ENCODE measurements at regions not wholly inside any gene's neighbourhood (a gene's known extent, or its start where the extent isn't known, plus 50 kb on each side); places are given as distances from the start of the nearest gene placed in this dataset.
"Not testable (repeated sequence)": the region's sequence is repeated elsewhere in the genome, so short reads cannot be mapped to it uniquely, and the experiment has no call there.

- no peak overlapping the region for H3K23ac ChIP-seq (ENCODE audit: low read depth, low read length, poor library complexity)
- H3K27ac ChIP-seq (replicated peaks; ENCODE audit: low read length), result no peak overlapping the region
- H3K36me3 ChIP-seq (replicated peaks in 1 of 2; ENCODE audit: control insufficient read depth in 2 of 2, insufficient read depth in 2 of 2, low read length in 2 of 2), result no peaks in the 10 kb centered on the region
- no peaks in the 10 kb centered on the region for H3K79me1 ChIP-seq (ENCODE audit: low read depth, low read length)
- no peak overlapping the region for H3K9ac ChIP-seq (ENCODE audit: low read depth, low read length, poor library complexity)
- DNase-seq (ENCODE audit: low spot score), result no peak
- H2AFZ ChIP-seq (ENCODE audit: low read length), result no peak overlapping the region
- no peak overlapping the region for H3K4me3 ChIP-seq (ENCODE audit: low read length in 2 of 2)
- H3K18ac ChIP-seq (ENCODE audit: low read length), result no peak overlapping the region
- no peak overlapping the region for H2BK12ac ChIP-seq (ENCODE audit: low read length)
- no peak overlapping the region for H4K91ac ChIP-seq (ENCODE audit: low read depth, low read length, poor library complexity)
- no peak overlapping the region for H4K8ac ChIP-seq (ENCODE audit: low read depth, low read length)
- no CpG with 5 or more reads among the region's 1 CpG for WGBS, 2 donors (ENCODE audit: extremely low coverage in 2 of 2, insufficient read length in 2 of 2, insufficient replicate concordance in 1 of 2)
- H2BK120ac ChIP-seq (ENCODE audit: low read depth, low read length), result no peak overlapping the region
- H3K4me1 ChIP-seq (ENCODE audit: control insufficient read depth in 2 of 2, insufficient read depth in 1 of 2, low read depth in 1 of 2, low read length in 2 of 2), result no peaks in the 10 kb centered on the region
- H3K9me3 ChIP-seq (replicated peaks in 1 of 2; ENCODE audit: control insufficient read depth in 2 of 2, insufficient read depth in 1 of 2, low read depth in 1 of 2, low read length in 2 of 2), result peaks cover 0 to 2% of the 10 kb centered on the region in 2 donors
- no peak overlapping the region for H2BK15ac ChIP-seq (ENCODE audit: low read length)
- H3K4ac ChIP-seq (ENCODE audit: low read length), result no peak overlapping the region
- no peak overlapping the region for H2AK5ac ChIP-seq (ENCODE audit: low read depth, low read length)
- H2BK5ac ChIP-seq (ENCODE audit: low read length), result no peak overlapping the region
- H3K27me3 ChIP-seq (ENCODE audit: control insufficient read depth in 3 of 3, insufficient read depth in 3 of 3, low read depth in 1 of 3, low read length in 3 of 3), result no peaks in the 10 kb centered on the region
- H3K4me2 ChIP-seq (ENCODE audit: insufficient read depth, low read length, poor library complexity, severe bottlenecking), result no peak overlapping the region
- no peak overlapping the region for H3K14ac ChIP-seq (ENCODE audit: low read length)
Measured at GRCh38 chr10:2556883-2557282, 510.5 kb upstream of the PFKP start.

GRCh38 chr10:2548071-2548470 is 519.3 kb upstream of the PFKP start:
- Histone ChIP-seq H2BK12ac (ENCODE audit: low read length) (no peak overlapping the region), H3K4me3 (ENCODE audit: low read length in 2 of 2) (no peak overlapping the region), H3K18ac (ENCODE audit: low read length) (no peak overlapping the region), H2BK15ac (ENCODE audit: low read length) (no peak overlapping the region), H3K9me3 (replicated peaks in 1 of 2; ENCODE audit: control insufficient read depth in 2 of 2, insufficient read depth in 1 of 2, low read depth in 1 of 2, low read length in 2 of 2) (peaks cover 0 to 2% of the 10 kb centered on the region in 2 donors), H3K4me2 (ENCODE audit: insufficient read depth, low read length, poor library complexity, severe bottlenecking) (no peak overlapping the region), H3K9ac (ENCODE audit: low read depth, low read length, poor library complexity) (no peak overlapping the region), H3K27ac (replicated peaks; ENCODE audit: low read length) (no peak overlapping the region), H2BK5ac (ENCODE audit: low read length) (no peak overlapping the region), H3K36me3 (replicated peaks in 1 of 2; ENCODE audit: control insufficient read depth in 2 of 2, insufficient read depth in 2 of 2, low read length in 2 of 2) (no peaks in the 10 kb centered on the region), H3K79me1 (ENCODE audit: low read depth, low read length) (no peaks in the 10 kb centered on the region), H2AFZ (ENCODE audit: low read length) (no peak overlapping the region), H3K23ac (ENCODE audit: low read depth, low read length, poor library complexity) (no peak overlapping the region), H4K91ac (ENCODE audit: low read depth, low read length, poor library complexity) (no peak overlapping the region), H3K14ac (ENCODE audit: low read length) (no peak overlapping the region), H3K4me1 (ENCODE audit: control insufficient read depth in 2 of 2, insufficient read depth in 1 of 2, low read depth in 1 of 2, low read length in 2 of 2) (peaks cover 0 to 2% of the 10 kb centered on the region in 2 donors), H2BK120ac (ENCODE audit: low read depth, low read length) (no peak overlapping the region), H3K4ac (ENCODE audit: low read length) (no peak overlapping the region), H4K8ac (ENCODE audit: low read depth, low read length) (no peak overlapping the region), H2AK5ac (ENCODE audit: low read depth, low read length) (no peak overlapping the region), H3K27me3 (ENCODE audit: control insufficient read depth in 3 of 3, insufficient read depth in 3 of 3, low read depth in 1 of 3, low read length in 3 of 3) (no peaks in the 10 kb centered on the region)
- DNase-seq (ENCODE audit: low spot score), result no peak

GRCh38 chr10:2547606-2548005 is 519.7 kb upstream of the PFKP start:
- H3K9ac ChIP-seq (ENCODE audit: low read depth, low read length, poor library complexity), result no peak overlapping the region
- H4K91ac ChIP-seq (ENCODE audit: low read depth, low read length, poor library complexity), result no peak overlapping the region
- H4K8ac ChIP-seq (ENCODE audit: low read depth, low read length), result no peak overlapping the region
- no peaks in the 10 kb centered on the region for H3K36me3 ChIP-seq (replicated peaks in 1 of 2; ENCODE audit: control insufficient read depth in 2 of 2, insufficient read depth in 2 of 2, low read length in 2 of 2)
- no CpG with 5 or more reads among the region's 4 CpGs for WGBS, 2 donors (ENCODE audit: extremely low coverage in 2 of 2, insufficient read length in 2 of 2, insufficient replicate concordance in 1 of 2)
- H3K14ac ChIP-seq (ENCODE audit: low read length), result no peak overlapping the region
- no peaks in the 10 kb centered on the region for H3K9me3 ChIP-seq (replicated peaks in 1 of 2; ENCODE audit: control insufficient read depth in 2 of 2, insufficient read depth in 1 of 2, low read depth in 1 of 2, low read length in 2 of 2)
- no peak overlapping the region for H3K4me3 ChIP-seq (ENCODE audit: low read length in 2 of 2)
- H3K79me1 ChIP-seq (ENCODE audit: low read depth, low read length), result no peaks in the 10 kb centered on the region
- no peaks in the 10 kb centered on the region for H3K27me3 ChIP-seq (ENCODE audit: control insufficient read depth in 3 of 3, insufficient read depth in 3 of 3, low read depth in 1 of 3, low read length in 3 of 3)
- no peak for DNase-seq (ENCODE audit: low spot score)
- H3K27ac ChIP-seq (replicated peaks; ENCODE audit: low read length), result no peak overlapping the region
- no peak overlapping the region for H2BK15ac ChIP-seq (ENCODE audit: low read length)
- H3K4me2 ChIP-seq (ENCODE audit: insufficient read depth, low read length, poor library complexity, severe bottlenecking), result no peak overlapping the region
- peak overlapping the region; percentile 26 for H2AFZ ChIP-seq (ENCODE audit: low read length)
- peaks cover 0 to 2% of the 10 kb centered on the region in 2 donors for H3K4me1 ChIP-seq (ENCODE audit: control insufficient read depth in 2 of 2, insufficient read depth in 1 of 2, low read depth in 1 of 2, low read length in 2 of 2)
- H2BK12ac ChIP-seq (ENCODE audit: low read length), result no peak overlapping the region
- H2AK5ac ChIP-seq (ENCODE audit: low read depth, low read length), result no peak overlapping the region
- no peak overlapping the region for H3K18ac ChIP-seq (ENCODE audit: low read length)
- no peak overlapping the region for H2BK120ac ChIP-seq (ENCODE audit: low read depth, low read length)
- no peak overlapping the region for H3K4ac ChIP-seq (ENCODE audit: low read length)
- H2BK5ac ChIP-seq (ENCODE audit: low read length), result no peak overlapping the region
- H3K23ac ChIP-seq (ENCODE audit: low read depth, low read length, poor library complexity), result no peak overlapping the region

- H3K14ac ChIP-seq (ENCODE audit: low read length); H4K91ac ChIP-seq (ENCODE audit: low read depth, low read length, poor library complexity): not testable (repeated sequence)
Measured at GRCh38 chr10:2546894-2547293, 520.5 kb upstream of the PFKP start.

More at GRCh38 chr10:2546894-2547293, 520.5 kb upstream of the PFKP start:
- not testable (repeated sequence) for H2BK5ac ChIP-seq (ENCODE audit: low read length); H3K18ac ChIP-seq (ENCODE audit: low read length); H3K9me3 ChIP-seq (replicated peaks in 1 of 2; ENCODE audit: control insufficient read depth in 2 of 2, insufficient read depth in 1 of 2, low read depth in 1 of 2, low read length in 2 of 2); H2BK12ac ChIP-seq (ENCODE audit: low read length); H2AFZ ChIP-seq (ENCODE audit: low read length); DNase-seq (ENCODE audit: low spot score); H3K9ac ChIP-seq (ENCODE audit: low read depth, low read length, poor library complexity); H2BK15ac ChIP-seq (ENCODE audit: low read length); H3K36me3 ChIP-seq (replicated peaks in 1 of 2; ENCODE audit: control insufficient read depth in 2 of 2, insufficient read depth in 2 of 2, low read length in 2 of 2); H3K79me1 ChIP-seq (ENCODE audit: low read depth, low read length); H3K4me3 ChIP-seq (ENCODE audit: low read length in 2 of 2); H3K4me1 ChIP-seq (ENCODE audit: control insufficient read depth in 2 of 2, insufficient read depth in 1 of 2, low read depth in 1 of 2, low read length in 2 of 2); H3K27me3 ChIP-seq (ENCODE audit: control insufficient read depth in 3 of 3, insufficient read depth in 3 of 3, low read depth in 1 of 3, low read length in 3 of 3); H3K4ac ChIP-seq (ENCODE audit: low read length); H4K8ac ChIP-seq (ENCODE audit: low read depth, low read length); H3K4me2 ChIP-seq (ENCODE audit: insufficient read depth, low read length, poor library complexity, severe bottlenecking); H2AK5ac ChIP-seq (ENCODE audit: low read depth, low read length); H2BK120ac ChIP-seq (ENCODE audit: low read depth, low read length); H3K23ac ChIP-seq (ENCODE audit: low read depth, low read length, poor library complexity); H3K27ac ChIP-seq (replicated peaks; ENCODE audit: low read length)
- no CpG with 5 or more reads among the region's 3 CpGs for WGBS, 2 donors (ENCODE audit: extremely low coverage in 2 of 2, insufficient read length in 2 of 2, insufficient replicate concordance in 1 of 2)
